ENCODE measurements at regions not wholly inside any gene's neighbourhood (a gene's known extent, or its start where the extent isn't known, plus 50 kb on each side); places are given as distances from the start of the nearest gene placed in this dataset.

GRCh38 chr9:84129529-84129928 is 148.9 kb downstream of the RMI1 start:
- no peak for DNase-seq

DNA sequence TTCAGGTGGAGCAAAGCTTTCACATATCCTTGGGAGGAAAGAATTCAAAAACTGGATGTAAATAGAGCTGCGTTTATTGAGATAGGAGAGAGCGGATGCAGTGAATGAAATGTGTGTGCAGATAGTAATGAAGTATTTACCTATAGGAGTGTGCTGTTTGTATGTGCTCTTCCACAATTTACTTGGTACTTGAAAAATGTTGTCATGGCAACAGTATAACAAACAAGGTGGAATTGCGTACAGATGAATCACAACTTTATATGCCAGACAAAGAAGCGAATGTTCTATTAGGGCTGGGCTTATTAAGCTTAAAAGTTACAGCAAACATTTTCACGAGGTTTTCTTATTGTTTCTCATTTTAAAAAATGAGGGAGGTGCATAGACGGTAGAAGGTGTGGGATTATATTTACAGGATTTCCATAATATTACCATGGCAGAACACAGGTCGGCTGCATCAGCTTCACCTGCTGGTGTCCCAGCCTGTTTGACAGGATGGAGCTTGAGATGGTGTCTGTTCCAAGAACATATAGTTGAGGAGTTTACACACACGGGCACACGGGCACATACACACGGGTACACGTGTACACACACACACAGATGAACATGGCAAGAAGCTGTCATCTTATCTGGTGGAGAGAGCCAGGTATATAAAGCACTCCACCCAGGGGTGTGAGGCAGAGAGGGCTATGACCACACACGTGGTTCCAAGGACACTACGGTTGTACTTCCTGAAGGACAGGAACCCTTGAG is 155.7 kb downstream of the RMI1 start:
- no peak for DNase-seq

DNA sequence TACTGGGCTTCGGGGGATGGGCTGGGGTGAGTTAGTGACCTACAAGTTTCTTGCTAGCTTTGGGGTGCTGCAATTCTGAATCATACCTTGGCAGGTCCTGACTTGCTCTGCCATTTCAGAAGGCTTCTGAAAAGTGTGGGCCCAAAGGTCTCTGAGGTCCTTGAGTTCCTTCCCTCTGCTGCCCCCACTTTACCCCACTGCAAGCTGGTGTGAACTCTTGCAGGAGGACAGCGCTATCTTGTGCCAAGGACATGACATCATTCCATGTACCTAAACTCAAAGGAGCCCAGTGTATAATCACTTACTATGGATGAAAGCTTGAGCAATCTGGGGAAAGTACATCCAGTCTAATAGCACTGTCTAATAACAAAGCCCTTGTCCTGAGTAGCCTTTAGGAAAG is 157.4 kb downstream of the RMI1 start:
- no peak for DNase-seq

DNA sequence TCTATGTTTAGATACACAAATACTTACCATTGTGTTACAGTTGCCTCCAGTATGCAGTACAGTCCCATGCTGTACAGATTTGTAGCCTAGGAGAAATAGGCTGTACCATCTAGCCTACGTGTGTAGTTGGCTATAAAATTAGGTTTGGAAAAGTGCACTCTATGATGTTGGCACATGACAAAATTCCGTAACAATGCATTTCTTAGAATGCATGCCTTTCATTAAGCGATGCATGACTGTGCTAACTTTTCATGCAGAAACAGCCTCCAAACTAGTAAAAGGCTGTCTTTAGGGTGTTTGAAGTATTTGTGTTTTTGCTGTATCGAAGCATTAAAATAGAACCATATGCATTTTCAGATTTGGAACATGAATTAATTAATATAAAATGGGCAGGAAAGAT is 157.9 kb downstream of the RMI1 start:
- DNase-seq, result no peak

- no peak for DNase-seq
Observed at GRCh38 chr9:84139296-84140070, 158.9 kb downstream of the RMI1 start.

GRCh38 chr9:84140535-84141101 is 160.0 kb downstream of the RMI1 start:
- DNase-seq, result no peak

GRCh38 chr9:84141741-84142370 is 161.3 kb downstream of the RMI1 start:
- DNase-seq, result no peak

GRCh38 chr9:84145031-84145430 is 164.4 kb downstream of the RMI1 start:
- no peak for DNase-seq

- DNase-seq, result no peak
Observed at GRCh38 chr9:84145780-84146179, 165.2 kb downstream of the RMI1 start.

DNA sequence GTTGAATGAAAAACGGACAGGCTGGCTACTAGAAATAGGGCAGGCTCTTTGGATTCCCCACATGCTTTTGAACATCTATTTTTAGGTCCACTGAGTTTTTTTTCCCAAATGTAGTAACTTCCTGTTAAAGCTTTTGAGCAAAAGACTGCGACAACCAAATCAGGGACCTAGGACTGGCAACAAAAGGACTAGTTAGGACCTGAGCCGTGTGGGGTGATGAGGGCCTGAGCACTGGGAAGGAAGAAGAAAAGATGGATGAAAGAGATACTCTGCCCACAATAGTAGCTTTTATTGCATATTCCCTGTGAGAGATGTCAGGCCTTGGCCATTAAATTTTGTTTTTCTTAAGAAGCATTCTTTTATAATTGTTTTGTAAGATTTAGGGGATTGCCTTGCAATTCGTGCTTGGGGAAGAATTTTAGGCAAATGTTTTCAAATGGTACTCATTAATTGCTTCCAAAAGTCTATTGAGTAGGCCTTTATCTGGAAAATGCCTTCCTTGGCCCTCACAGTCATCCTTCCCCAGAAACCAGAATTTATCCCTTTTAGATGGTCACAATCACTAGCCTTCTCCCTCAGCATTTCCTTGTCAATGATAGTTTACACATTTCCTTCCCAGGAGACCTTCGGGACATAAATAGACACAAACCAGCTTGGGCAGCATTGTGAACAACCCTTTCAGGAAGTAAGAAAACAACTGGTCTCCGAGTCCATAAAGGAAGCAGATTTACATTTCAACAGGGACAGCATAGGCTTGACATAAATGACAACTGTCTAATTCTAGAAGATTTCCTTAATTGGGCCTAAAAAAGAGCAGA is 166.5 kb downstream of the RMI1 start:
- no peak for DNase-seq

GRCh38 chr9:84151236-84151635 is 170.6 kb downstream of the RMI1 start:
- no peak for DNase-seq

DNA sequence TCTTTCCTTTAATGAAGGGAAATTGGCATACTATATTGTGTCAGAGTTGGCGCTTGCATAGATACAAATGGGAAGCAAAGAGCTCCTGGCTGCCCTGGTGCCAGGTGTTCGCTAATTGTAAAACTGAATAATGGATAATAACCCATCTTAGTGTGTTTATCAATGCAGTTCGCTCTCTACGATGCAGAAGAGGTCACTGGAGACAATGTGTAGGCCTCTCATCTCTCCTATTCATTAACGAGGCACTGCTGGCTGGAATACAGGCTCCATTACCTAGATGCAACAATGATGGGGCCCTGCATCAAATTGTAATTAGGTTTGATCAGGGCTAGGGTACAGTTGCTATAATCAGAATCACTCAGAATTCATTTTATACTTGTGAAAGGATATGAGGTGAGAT is 171.0 kb downstream of the RMI1 start:
- no peak for DNase-seq

- no peak for DNase-seq
Observed at GRCh38 chr9:84152204-84152603, 171.6 kb downstream of the RMI1 start.

DNA sequence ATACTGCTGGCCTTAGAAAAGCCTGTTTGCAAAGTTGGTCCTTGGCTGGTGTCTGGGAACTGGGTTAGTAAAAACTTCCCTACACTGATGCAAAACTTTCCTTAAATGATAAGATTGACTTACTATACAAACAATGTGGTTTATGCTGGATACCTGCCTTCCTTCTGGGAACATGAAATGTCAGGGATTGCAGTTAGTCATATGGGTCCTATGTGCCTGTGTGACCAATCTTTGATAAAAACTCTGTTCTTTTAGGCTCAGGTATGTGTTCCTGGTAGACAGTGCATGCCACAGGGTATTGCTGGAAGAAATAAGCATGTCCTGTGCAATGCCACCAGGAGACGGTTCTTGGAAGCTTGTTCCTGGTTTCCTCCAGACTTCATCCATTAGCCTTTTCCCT is 173.3 kb downstream of the RMI1 start:
- DNase-seq, result no peak

DNA sequence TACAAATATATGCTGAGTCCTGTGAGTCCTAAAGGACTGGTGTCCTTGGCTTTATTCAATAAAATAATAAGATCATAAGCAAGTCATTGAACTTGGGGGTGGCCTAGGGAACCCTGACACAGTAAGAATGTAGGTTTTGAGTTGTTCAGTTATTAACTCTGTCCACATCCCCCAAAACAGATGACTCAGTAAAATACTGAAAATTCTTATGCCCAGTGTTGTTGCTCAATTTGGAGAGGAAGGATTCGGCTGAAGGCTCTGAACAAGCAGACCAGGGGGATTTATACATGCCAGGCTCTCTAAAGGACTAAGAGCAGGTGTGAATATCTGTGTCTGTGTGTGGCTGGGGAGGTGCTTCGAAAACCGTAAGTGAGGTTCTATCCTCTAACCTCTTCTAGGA is 173.7 kb downstream of the RMI1 start:
- no peak for DNase-seq

GRCh38 chr9:84163052-84163650 is 177.4 kb downstream of the SLC28A3 start:
- DNase-seq, result no peak

DNA sequence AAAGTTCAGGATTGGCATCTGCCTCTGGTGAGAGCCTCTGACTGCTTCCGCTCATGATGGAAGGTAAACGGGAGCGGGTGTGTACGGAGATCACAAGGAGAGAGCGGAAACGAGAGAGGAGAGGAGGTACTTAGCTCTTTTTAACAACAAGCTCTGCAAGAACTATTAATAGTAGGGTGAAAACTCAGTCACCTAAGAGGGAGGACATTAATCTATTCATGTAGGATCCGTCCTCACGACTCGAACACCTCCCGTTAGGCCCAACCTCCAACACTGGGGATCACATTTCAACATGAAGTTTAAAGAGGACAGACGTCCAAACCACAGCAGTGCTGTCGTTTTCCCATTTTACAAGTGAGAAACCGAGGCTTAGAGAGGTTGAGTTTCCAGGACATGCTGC is 173.7 kb downstream of the SLC28A3 start:
- DNase-seq, result no peak

- DNase-seq, result no peak
Observed at GRCh38 chr9:84169240-84169639, 171.3 kb downstream of the SLC28A3 start.

DNA sequence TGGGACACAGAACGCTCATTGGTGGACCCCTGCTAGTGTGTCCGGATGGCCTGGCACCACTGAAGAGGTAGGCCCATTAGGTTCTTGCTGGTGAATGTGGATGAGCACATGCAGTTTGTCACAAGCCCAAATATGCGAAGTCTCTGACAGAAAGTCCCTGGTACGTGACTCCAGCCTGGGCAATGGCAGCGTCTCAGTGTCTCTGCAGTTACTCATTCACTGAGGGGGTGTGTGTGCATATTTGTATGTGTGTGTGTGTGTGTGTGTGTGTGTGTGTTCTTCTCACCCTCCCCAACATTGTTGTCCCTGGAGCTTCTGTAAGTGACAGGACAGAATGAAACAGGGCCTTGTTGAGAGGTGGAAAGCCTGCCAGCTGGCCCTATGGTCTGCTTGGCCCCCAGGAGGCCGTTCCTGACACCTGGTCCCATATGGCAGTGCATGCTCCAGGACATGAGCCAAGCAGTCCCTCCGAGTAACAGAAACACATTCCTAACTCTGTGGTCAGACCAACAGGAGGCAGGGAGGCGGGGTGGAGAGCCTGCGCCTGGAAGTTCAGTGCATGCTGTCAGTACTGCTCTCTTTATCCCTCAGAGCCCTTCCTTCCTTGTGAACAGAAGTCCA is 169.9 kb downstream of the SLC28A3 start:
- no peak for DNase-seq

DNA sequence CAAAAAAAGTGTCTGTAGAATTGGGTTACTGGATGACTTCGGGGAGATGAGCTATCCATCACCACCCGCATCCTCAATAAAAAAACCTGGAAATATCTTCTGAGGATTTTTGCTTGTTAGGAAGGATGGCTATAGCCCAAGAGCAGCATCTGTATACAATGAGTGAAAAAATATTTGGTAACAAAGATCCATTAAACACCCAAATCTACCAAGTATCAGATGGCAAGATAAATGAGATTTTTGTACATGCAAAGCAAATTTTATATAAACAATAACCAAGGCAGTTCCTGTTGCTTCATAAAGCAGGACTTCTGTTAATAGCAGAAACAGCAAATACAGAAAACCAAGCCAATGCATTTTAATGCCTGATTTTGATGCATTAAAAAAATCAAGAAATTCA is 166.6 kb downstream of the SLC28A3 start:
- no peak for DNase-seq

DNA sequence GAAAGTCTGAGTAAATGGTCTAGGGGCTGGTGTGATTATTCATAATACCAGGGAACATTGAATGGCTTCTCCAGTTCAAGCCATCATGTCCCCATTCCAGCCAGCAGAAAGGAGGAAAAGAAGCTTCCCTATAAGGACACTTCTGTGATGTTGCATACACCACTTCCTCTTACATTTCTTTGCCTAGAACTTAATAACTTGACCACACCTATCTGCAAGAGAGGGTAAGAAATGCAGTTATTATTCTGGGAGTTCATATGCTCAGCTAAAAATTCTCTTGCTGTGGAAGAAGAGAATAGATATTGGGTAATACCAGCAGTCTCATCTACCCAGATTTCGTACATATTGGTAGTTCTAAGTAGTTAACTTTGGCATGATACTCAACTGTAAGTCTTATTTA is 166.1 kb downstream of the SLC28A3 start:
- no peak for DNase-seq

DNA sequence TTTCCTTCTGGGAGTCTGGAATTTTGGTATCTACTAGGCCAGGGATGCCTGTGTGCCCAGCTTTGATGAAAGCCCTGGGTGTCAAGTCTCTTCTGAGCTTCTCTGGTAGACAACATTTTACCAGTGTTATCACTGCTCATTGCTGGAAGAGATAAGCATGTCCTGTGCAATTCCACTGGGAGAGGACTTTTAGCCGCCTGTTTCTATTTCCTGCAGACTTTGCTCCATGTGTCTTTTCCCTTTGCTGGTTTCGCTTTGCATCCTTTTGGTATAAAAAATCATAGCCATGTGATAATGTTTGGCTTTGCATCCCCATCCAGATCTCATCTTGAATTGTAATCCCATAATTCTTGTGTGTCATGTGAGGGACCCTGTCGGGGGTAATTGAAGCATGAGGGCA is 163.2 kb downstream of the SLC28A3 start:
- DNase-seq, result no peak
